IMR-90 (cell line): ENCODE measurements at regions not wholly inside any gene's neighbourhood (a gene's known extent, or its start where the extent isn't known, plus 50 kb on each side); places are given as distances from the start of the nearest gene placed in this dataset.

ENCODE experiments used
- ATAC-seq: fragments of 200-7000 bp; cut with Tn5 transposase; 2 replicates; pipeline ENCODE4 v1.9.1; 2020; ENCODE audit warnings: low read depth, mild to moderate bottlenecking, moderate library complexity
- BruUV-seq: library from RNA; stranded (reverse); fragments of 400-500 nt; replicated peaks from 2 replicates; lab custom pipeline; 2021; lab: Mats Ljungman, UMichigan
- CTCF ChIA-PET: fragments of 300-600 bp; formaldehyde crosslinking; extraction: SDS; loops from one replicate; lab custom pipeline; 2021; ENCODE audit warnings: antibody characterized with exemption; lab: Yijun Ruan, JAX
- POLR2A ChIA-PET: fragments of 300-600 bp; sonication (Branson Sonifier 250); formaldehyde crosslinking; loops from one replicate; lab custom pipeline; 2022; ENCODE audit warnings: antibody characterized with exemption; ENCODE audit not compliant: unreplicated experiment; lab: Charles Lee
- DNase-seq: peaks from one replicate; pipeline ENCODE4 v3.0.0; 2013
- H2AFZ ChIP-seq: replicated peaks from 2 replicates; pipeline ENCODE3; 2013; ENCODE audit warnings: low read length, mild to moderate bottlenecking; ENCODE audit not compliant: poor library complexity
- H2AK5ac ChIP-seq: 2 replicates; pipeline ENCODE4 v1.6.1; 2013; ENCODE audit warnings: low read depth, low read length, inconsistent platforms
- H2AK9ac ChIP-seq: replicated peaks from 2 replicates; pipeline ENCODE3; 2013; ENCODE audit warnings: mild to moderate bottlenecking, low read depth, low read length, moderate library complexity; ENCODE audit not compliant: poor library complexity
- H2BK120ac ChIP-seq: 2 replicates; pipeline ENCODE4 v1.6.1; 2013; ENCODE audit warnings: low read depth, low read length, inconsistent platforms
- H2BK15ac ChIP-seq: 3 replicates; pipeline ENCODE4 v1.6.1; 2013; ENCODE audit warnings: low read depth, low read length, inconsistent platforms
- H2BK20ac ChIP-seq: 2 replicates; pipeline ENCODE4 v1.6.1; 2013; ENCODE audit warnings: low read depth, mild to moderate bottlenecking, inconsistent platforms, low read length, moderate library complexity
- H2BK5ac ChIP-seq: 2 replicates; pipeline ENCODE4 v1.6.1; 2013; ENCODE audit warnings: mild to moderate bottlenecking, low read depth, low read length, inconsistent platforms; ENCODE audit not compliant: poor library complexity, severe bottlenecking
- H3K14ac ChIP-seq: replicated peaks from 2 replicates; pipeline ENCODE4 v1.6.1; 2013; ENCODE audit warnings: low read depth, low read length, inconsistent platforms
- H3K18ac ChIP-seq: 2 replicates; pipeline ENCODE4 v1.6.1; 2013; ENCODE audit warnings: low read depth, low read length, control low read depth
- H3K23ac ChIP-seq: 2 replicates; pipeline ENCODE4 v1.6.1; 2013; ENCODE audit warnings: low read depth, low read length, inconsistent platforms
- H3K27ac ChIP-seq: 2 replicates; pipeline ENCODE4 v1.5.1; 2013; ENCODE audit warnings: mild to moderate bottlenecking, control low read depth, low read length; ENCODE audit not compliant: insufficient read depth
- H3K27me3 ChIP-seq: 2 replicates; pipeline ENCODE4 v1.6.1; 2013; ENCODE audit warnings: low read length; ENCODE audit not compliant: control insufficient read depth, insufficient read depth
- H3K36me3 ChIP-seq: 2 replicates; pipeline ENCODE4 v1.6.1; 2013; ENCODE audit warnings: low read length, mixed read lengths; ENCODE audit not compliant: control insufficient read depth, insufficient read depth
- H3K4ac ChIP-seq: 2 replicates; pipeline ENCODE4 v1.6.1; 2013; ENCODE audit warnings: low read depth, low read length, inconsistent platforms
- H3K4me1 ChIP-seq: 2 replicates; pipeline ENCODE4 v1.6.1; 2013; ENCODE audit warnings: low read length, mixed read lengths; ENCODE audit not compliant: control insufficient read depth, insufficient read depth
- H3K4me2 ChIP-seq: 2 replicates; pipeline ENCODE4 v1.6.1; 2013; ENCODE audit warnings: low read depth, mild to moderate bottlenecking, control low read depth, low read length, moderate library complexity
- H3K4me3 ChIP-seq: 2 replicates; pipeline ENCODE4 v1.5.1; 2013; ENCODE audit warnings: low read depth, mild to moderate bottlenecking, control low read depth, low read length, moderate library complexity; ENCODE audit not compliant: insufficient read depth
- H3K56ac ChIP-seq: 2 replicates; pipeline ENCODE4 v1.6.1; 2013; ENCODE audit warnings: low read length, inconsistent platforms; ENCODE audit not compliant: insufficient read depth; ENCODE audit errors: extremely low read depth
- H3K79me1 ChIP-seq, 2 experiments: 2 replicates each; pipeline ENCODE4 v1.6.1; 2013; ENCODE audit warnings: low read length in 2 of 2, inconsistent platforms in 1 of 2, low read depth in 1 of 2
- H3K9ac ChIP-seq: 2 replicates; pipeline ENCODE4 v1.6.1; 2013; ENCODE audit warnings: low read depth, low read length, control low read depth
- H3K9me1 ChIP-seq: 2 replicates; pipeline ENCODE4 v1.6.1; 2013; ENCODE audit warnings: low read length, inconsistent platforms; ENCODE audit not compliant: insufficient read depth
- H3K9me3 ChIP-seq: 2 replicates; pipeline ENCODE4 v1.6.1; 2013; ENCODE audit warnings: low read length; ENCODE audit not compliant: control insufficient read depth, insufficient read depth
- H4K20me1 ChIP-seq: 2 replicates; pipeline ENCODE4 v1.6.1; 2013; ENCODE audit warnings: low read length, inconsistent platforms; ENCODE audit not compliant: insufficient read depth
- H4K5ac ChIP-seq: 2 replicates; pipeline ENCODE4 v1.6.1; 2013; ENCODE audit warnings: mild to moderate bottlenecking, low read depth, low read length, control low read depth
- H4K8ac ChIP-seq, 2 experiments: 2 replicates each; pipeline ENCODE4 v1.6.1; 2013; ENCODE audit warnings: low read depth in 2 of 2, low read length in 2 of 2, control low read depth in 1 of 2, inconsistent platforms in 1 of 2
- H4K91ac ChIP-seq: 2 replicates; pipeline ENCODE4 v1.6.1; 2013; ENCODE audit warnings: low read depth, low read length, inconsistent platforms; ENCODE audit not compliant: insufficient read depth
- BHLHE40 ChIP-seq: fragments of 150-350 bp; IDR thresholded peaks from 2 replicates; pipeline ENCODE4 v1.6.1; 2016; ENCODE audit warnings: mild to moderate bottlenecking, low read depth, low read length
- FOS ChIP-seq: fragments of 150-350 bp; IDR thresholded peaks from 2 replicates; pipeline ENCODE4 v1.6.1; 2016; ENCODE audit warnings: low read depth, low read length
- MAFK ChIP-seq: IDR thresholded peaks from 2 replicates; pipeline ENCODE4 v1.6.1; 2012; ENCODE audit warnings: low read depth, low read length, improper control_type of control experiment
- MAZ ChIP-seq: IDR thresholded peaks from 2 replicates; pipeline ENCODE4 v1.6.1; 2012; ENCODE audit warnings: low read depth, mild to moderate bottlenecking, low read length, improper control_type of control experiment, moderate library complexity, borderline replicate concordance
- RAD21 ChIP-seq: IDR thresholded peaks from 2 replicates; pipeline ENCODE4 v1.6.1; 2012; ENCODE audit warnings: low read length, improper control_type of control experiment
- RCOR1 ChIP-seq: IDR thresholded peaks from 2 replicates; pipeline ENCODE4 v1.6.1; 2012; ENCODE audit warnings: mild to moderate bottlenecking, low read length, improper control_type of control experiment; ENCODE audit not compliant: insufficient replicate concordance
- WGBS, 2 experiments: methylation state at CpG; one replicate each; pipeline versions ENCODE4 v1.1.5 to v1.1.7; 2013; ENCODE audit warnings: missing lambda C conversion rate in 2 of 2; ENCODE audit not compliant: insufficient read length in 1 of 2; ENCODE audit errors: extremely low coverage in 2 of 2; 5-methylcytosine and 5-hydroxymethylcytosine counted together
- dilution Hi-C: fragments of 300-500 bp; cut with HindIII; formaldehyde crosslinking; loops from one replicate; pipeline ENCODE4 v1.14.3; 2018; ENCODE audit warnings: low sequenced_read_pairs; ENCODE audit not compliant: unreplicated experiment
- in situ Hi-C: fragments of 300-500 bp; cut with MboI; formaldehyde crosslinking; loops from 3 replicates; pipeline ENCODE4 v1.14.3; 2019; ENCODE audit warnings: low sequenced_read_pairs, inconsistent platforms, mixed read lengths
- intact Hi-C: fragments of 100-400 bp; cut with micrococcal nuclease; formaldehyde crosslinking; loops from 2 replicates; pipeline ENCODE4 v1.10.0; 2022
- TF ChIP-seq, protein P1 (sequence below): fragments of 150-350 bp; IDR thresholded peaks from 2 replicates; pipeline ENCODE4 v1.6.1; 2017; ENCODE audit warnings: mild to moderate bottlenecking, antibody characterized with exemption, low read length, low read depth
- TF ChIP-seq, protein P2 (sequence below): fragments of 150-350 bp; IDR thresholded peaks from 2 replicates; pipeline ENCODE4 v1.6.1; 2016; ENCODE audit warnings: low read depth, mild to moderate bottlenecking, low read length, moderate library complexity, borderline replicate concordance
- TF ChIP-seq, protein P3 (sequence below): conservative IDR thresholded peaks from 2 replicates; pipeline ENCODE4 v1.5.1; 2012; ENCODE audit warnings: mild to moderate bottlenecking, low read depth, low read length, improper control_type of control experiment

DNA sequence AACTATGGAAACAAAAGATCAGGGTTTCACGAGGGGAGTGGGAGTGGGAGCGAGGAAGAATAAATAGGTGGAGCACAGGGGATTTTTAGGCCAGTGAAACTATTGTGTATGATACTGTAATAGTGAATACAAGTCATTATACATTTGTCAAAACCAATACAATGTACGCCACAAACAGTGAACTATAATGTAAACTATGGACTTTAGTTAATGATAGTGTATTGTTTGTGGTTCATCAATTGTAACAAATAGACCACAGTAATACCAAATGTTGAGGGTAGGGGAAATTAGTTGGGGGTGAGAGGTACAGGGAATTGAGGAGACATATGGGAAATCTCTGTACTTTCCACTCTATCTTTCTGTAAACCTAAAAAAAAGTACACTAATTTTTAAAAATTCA lies 218.4 kb downstream of the FRK start:
- Histone ChIP-seq H4K20me1 (no peaks in the 10 kb centered on the region), H3K4me2 (no peak overlapping the region), H2AK9ac (no peak overlapping the region), H3K18ac (no peak overlapping the region), H2BK20ac (no peak overlapping the region), H4K91ac (no peak overlapping the region), H3K4me3 (no peak overlapping the region), H3K9me3 (no peaks in the 10 kb centered on the region), H3K36me3 (no peaks in the 10 kb centered on the region), H3K27ac (no peak overlapping the region), H2BK120ac (no peak overlapping the region), H3K9ac (no peak overlapping the region), H3K79me1 (no peaks in the 10 kb centered on the region), H2AFZ (no peak overlapping the region), H2AK5ac (no peak overlapping the region), H3K14ac (no peak overlapping the region), H3K4me1 (no peaks in the 10 kb centered on the region), H2BK5ac (no peak overlapping the region), H3K9me1 (no peaks in the 10 kb centered on the region), H3K4ac (no peak overlapping the region), H3K27me3 (no peaks in the 10 kb centered on the region), H4K8ac (no peak overlapping the region), H4K5ac (no peak overlapping the region), H3K56ac (no peak overlapping the region), H3K23ac (no peak overlapping the region), H2BK15ac (no peak overlapping the region)
- TF ChIP-seq FOS = no peak
- TF ChIP-seq, protein P1, sequence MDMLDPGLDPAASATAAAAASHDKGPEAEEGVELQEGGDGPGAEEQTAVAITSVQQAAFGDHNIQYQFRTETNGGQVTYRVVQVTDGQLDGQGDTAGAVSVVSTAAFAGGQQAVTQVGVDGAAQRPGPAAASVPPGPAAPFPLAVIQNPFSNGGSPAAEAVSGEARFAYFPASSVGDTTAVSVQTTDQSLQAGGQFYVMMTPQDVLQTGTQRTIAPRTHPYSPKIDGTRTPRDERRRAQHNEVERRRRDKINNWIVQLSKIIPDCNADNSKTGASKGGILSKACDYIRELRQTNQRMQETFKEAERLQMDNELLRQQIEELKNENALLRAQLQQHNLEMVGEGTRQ = no peak
- TF ChIP-seq MAFK = no peak
- TF ChIP-seq, protein P2, sequence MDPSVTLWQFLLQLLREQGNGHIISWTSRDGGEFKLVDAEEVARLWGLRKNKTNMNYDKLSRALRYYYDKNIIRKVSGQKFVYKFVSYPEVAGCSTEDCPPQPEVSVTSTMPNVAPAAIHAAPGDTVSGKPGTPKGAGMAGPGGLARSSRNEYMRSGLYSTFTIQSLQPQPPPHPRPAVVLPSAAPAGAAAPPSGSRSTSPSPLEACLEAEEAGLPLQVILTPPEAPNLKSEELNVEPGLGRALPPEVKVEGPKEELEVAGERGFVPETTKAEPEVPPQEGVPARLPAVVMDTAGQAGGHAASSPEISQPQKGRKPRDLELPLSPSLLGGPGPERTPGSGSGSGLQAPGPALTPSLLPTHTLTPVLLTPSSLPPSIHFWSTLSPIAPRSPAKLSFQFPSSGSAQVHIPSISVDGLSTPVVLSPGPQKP = no peak
- TF ChIP-seq MAZ = no peak
- no peak for TF ChIP-seq BHLHE40
- TF ChIP-seq RCOR1 = no peak
- TF ChIP-seq, protein P3, sequence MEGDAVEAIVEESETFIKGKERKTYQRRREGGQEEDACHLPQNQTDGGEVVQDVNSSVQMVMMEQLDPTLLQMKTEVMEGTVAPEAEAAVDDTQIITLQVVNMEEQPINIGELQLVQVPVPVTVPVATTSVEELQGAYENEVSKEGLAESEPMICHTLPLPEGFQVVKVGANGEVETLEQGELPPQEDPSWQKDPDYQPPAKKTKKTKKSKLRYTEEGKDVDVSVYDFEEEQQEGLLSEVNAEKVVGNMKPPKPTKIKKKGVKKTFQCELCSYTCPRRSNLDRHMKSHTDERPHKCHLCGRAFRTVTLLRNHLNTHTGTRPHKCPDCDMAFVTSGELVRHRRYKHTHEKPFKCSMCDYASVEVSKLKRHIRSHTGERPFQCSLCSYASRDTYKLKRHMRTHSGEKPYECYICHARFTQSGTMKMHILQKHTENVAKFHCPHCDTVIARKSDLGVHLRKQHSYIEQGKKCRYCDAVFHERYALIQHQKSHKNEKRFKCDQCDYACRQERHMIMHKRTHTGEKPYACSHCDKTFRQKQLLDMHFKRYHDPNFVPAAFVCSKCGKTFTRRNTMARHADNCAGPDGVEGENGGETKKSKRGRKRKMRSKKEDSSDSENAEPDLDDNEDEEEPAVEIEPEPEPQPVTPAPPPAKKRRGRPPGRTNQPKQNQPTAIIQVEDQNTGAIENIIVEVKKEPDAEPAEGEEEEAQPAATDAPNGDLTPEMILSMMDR = no peak
- no peak for TF ChIP-seq RAD21
- no TSS peak for BruUV-seq
- ChIA-PET CTCF (no interaction called here), POLR2A (no interaction called here)
- dilution Hi-C loops = no loop called here
- ATAC-seq = no peak
- WGBS, 2 experiments = no CpG with 5 or more reads among the region's 3 CpGs
- intact Hi-C loops = no loop called here
- no peak for DNase-seq
- in situ Hi-C loops = no loop called here
